ENCODE measurements at regions not wholly inside any gene's neighbourhood (a gene's known extent, or its start where the extent isn't known, plus 50 kb on each side); places are given as distances from the start of the nearest gene placed in this dataset.

DNA sequence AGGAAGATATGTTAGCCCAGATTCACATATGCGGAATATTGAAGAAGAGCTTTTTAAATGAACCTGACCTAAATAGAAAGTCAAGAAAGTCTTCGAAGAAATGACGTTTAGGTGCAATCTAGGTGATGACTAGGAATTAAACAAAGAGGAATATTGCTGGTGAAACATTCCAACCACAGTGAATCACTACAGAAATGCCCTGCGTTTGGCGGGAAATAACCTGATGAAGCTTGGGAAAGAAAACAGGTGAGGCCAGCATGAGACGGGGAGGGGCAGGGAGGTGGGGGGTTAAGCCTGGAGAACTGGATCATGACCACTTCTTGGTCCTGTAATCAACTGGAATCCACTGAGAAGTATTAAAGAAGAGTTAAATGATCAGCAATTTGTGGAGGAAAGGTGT lies 299.4 kb upstream of the VSTM2A start:
- Histone ChIP-seq H3K27ac (no peak overlapping the region), H3K4me2 (no peak overlapping the region), H3K9ac (no peak overlapping the region), H3K27me3 (ENCODE audit: insufficient read depth, low read depth) (no peaks in the 10 kb centered on the region), H3K36me3 (ENCODE audit: insufficient read depth) (no peaks in the 10 kb centered on the region), H3K4me1 (ENCODE audit: low read depth, poor library complexity, severe bottlenecking) (no peaks in the 10 kb centered on the region), H4K20me1 (ENCODE audit: insufficient read depth) (no peaks in the 10 kb centered on the region), H2AFZ (ENCODE audit: low read depth) (no peak overlapping the region), H3K4me3 (IDR thresholded peaks at IDR 0.05; ENCODE audit: insufficient read depth, low read depth, low read length) (no peak overlapping the region), H3K79me2 (ENCODE audit: insufficient read depth, low read depth) (no peaks in the 10 kb centered on the region)
- TF ChIP-seq, protein P1, sequence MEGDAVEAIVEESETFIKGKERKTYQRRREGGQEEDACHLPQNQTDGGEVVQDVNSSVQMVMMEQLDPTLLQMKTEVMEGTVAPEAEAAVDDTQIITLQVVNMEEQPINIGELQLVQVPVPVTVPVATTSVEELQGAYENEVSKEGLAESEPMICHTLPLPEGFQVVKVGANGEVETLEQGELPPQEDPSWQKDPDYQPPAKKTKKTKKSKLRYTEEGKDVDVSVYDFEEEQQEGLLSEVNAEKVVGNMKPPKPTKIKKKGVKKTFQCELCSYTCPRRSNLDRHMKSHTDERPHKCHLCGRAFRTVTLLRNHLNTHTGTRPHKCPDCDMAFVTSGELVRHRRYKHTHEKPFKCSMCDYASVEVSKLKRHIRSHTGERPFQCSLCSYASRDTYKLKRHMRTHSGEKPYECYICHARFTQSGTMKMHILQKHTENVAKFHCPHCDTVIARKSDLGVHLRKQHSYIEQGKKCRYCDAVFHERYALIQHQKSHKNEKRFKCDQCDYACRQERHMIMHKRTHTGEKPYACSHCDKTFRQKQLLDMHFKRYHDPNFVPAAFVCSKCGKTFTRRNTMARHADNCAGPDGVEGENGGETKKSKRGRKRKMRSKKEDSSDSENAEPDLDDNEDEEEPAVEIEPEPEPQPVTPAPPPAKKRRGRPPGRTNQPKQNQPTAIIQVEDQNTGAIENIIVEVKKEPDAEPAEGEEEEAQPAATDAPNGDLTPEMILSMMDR (conservative IDR thresholded peaks at IDR 0.05; ENCODE audit: low read depth, low read length): no peak

DNA sequence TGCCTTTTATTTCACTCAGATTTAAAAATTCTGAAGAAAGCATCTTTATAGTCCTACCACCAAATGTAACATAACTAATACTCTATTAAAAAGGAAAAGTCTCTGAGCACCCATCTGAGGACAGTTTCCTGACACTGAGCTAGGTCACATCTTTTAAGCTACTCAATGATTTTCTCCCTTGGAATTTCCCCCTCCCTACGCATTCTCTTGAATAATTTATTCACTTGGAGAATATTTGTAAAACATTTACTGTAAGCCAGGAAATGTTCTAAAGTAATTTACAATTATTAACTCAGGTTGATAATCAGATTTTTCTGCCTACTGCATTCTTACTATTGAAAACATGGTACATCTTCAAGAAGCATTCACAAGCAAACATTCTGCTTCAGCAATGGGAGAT lies 297.2 kb upstream of the VSTM2A start:
- no peaks in the 10 kb centered on the region for H3K27me3 ChIP-seq (ENCODE audit: insufficient read depth, low read depth)
- H3K4me1 ChIP-seq (ENCODE audit: low read depth, poor library complexity, severe bottlenecking): no peaks in the 10 kb centered on the region
- no peak overlapping the region for H3K27ac ChIP-seq
- no peaks in the 10 kb centered on the region for H4K20me1 ChIP-seq (ENCODE audit: insufficient read depth)
- H2AFZ ChIP-seq (ENCODE audit: low read depth): no peak overlapping the region
- no peaks in the 10 kb centered on the region for H3K36me3 ChIP-seq (ENCODE audit: insufficient read depth)
- no peak overlapping the region for H3K4me2 ChIP-seq
- H3K4me3 ChIP-seq (IDR thresholded peaks at IDR 0.05; ENCODE audit: insufficient read depth, low read depth, low read length): no peak overlapping the region
- H3K79me2 ChIP-seq (ENCODE audit: insufficient read depth, low read depth): no peaks in the 10 kb centered on the region
- TF ChIP-seq, protein P1 (conservative IDR thresholded peaks at IDR 0.05; ENCODE audit: low read depth, low read length): no peak
- no peak overlapping the region for H3K9ac ChIP-seq

DNA sequence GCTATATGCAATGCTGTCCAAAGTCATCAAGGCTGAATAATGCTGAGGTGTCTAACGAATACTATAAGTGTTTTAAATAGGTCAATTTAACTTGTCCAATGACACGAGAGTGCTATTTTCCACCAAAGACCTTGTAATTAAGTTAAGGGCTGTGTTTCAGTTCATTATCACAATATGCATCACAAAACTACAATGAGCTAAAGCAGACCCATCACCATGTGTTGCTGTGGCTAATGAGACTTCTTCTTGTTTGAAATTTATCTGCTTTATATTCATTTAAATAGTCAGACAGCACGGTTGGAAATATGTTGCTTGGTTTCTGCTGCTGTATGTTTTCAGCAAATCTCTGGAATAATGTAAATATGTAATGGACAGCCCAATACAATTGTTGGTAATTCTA lies 292.5 kb upstream of the VSTM2A start:
- Histone ChIP-seq H3K4me3 (IDR thresholded peaks at IDR 0.05; ENCODE audit: insufficient read depth, low read depth, low read length) (no peak overlapping the region), H3K79me2 (ENCODE audit: insufficient read depth, low read depth) (no peaks in the 10 kb centered on the region), H3K36me3 (ENCODE audit: insufficient read depth) (no peaks in the 10 kb centered on the region), H4K20me1 (ENCODE audit: insufficient read depth) (no peaks in the 10 kb centered on the region), H3K27ac (no peak overlapping the region), H2AFZ (ENCODE audit: low read depth) (no peak overlapping the region), H3K9ac (no peak overlapping the region), H3K4me1 (ENCODE audit: low read depth, poor library complexity, severe bottlenecking) (no peaks in the 10 kb centered on the region), H3K4me2 (no peak overlapping the region), H3K27me3 (ENCODE audit: insufficient read depth, low read depth) (no peaks in the 10 kb centered on the region)
- TF ChIP-seq, protein P1 (conservative IDR thresholded peaks at IDR 0.05; ENCODE audit: low read depth, low read length): no peak

DNA sequence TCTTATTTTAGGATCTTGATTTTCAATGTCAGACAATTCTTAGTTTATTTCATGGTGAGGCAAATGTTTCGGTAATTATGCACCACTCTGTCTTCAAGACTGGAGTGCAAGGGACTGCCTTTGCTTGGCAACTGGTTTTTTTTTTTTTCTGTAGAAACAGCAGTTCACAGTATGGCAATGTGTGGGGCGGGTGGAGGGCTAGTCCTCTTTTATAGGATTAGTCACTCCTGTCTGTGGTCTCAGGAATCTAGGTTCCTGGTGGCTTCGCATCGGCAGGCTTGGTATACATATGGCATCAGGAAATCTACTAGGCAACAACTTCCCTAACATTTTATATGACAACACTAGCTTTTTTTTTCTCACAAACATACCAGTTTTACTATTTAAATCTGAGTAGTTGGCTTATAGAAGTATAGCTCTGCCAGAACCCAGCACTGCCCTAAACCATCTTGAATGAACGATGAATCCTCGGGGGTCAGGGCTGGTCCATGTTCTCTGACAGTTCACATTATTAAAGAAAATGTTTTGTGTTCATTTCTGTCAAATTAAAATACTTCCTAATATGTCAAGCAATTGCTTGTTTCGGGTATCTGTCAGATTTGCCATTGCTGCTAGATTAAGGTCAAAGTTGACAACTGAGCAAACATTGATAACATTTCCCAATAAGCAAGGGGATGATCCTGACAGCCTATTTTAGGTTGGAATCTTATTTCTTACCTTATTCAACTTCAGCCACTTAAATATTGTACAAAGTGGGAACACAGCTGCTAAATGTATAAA lies 289.7 kb upstream of the VSTM2A start:
- H4K20me1 ChIP-seq (ENCODE audit: insufficient read depth): no peaks in the 10 kb centered on the region
- no peak overlapping the region for H2AFZ ChIP-seq (ENCODE audit: low read depth)
- H3K27me3 ChIP-seq (ENCODE audit: insufficient read depth, low read depth): no peaks in the 10 kb centered on the region
- no peak overlapping the region for H3K4me3 ChIP-seq (IDR thresholded peaks at IDR 0.05; ENCODE audit: insufficient read depth, low read depth, low read length)
- no peak overlapping the region for H3K9ac ChIP-seq
- no peak overlapping the region for H3K27ac ChIP-seq
- no peak overlapping the region for H3K4me2 ChIP-seq
- H3K4me1 ChIP-seq (ENCODE audit: low read depth, poor library complexity, severe bottlenecking): no peaks in the 10 kb centered on the region
- no peaks in the 10 kb centered on the region for H3K36me3 ChIP-seq (ENCODE audit: insufficient read depth)
- TF ChIP-seq, protein P1 (conservative IDR thresholded peaks at IDR 0.05; ENCODE audit: low read depth, low read length): no peak
- no peaks in the 10 kb centered on the region for H3K79me2 ChIP-seq (ENCODE audit: insufficient read depth, low read depth)

Data from KMS-11 (cell line).